Stomach (tissue), 4 donors: ENCODE measurements at regions not wholly inside any gene's neighbourhood (a gene's known extent, or its start where the extent isn't known, plus 50 kb on each side); places are given as distances from the start of the nearest gene placed in this dataset.

Experiments used
- POLR2A ChIP-seq, 4 donors: fragments of 450-650 bp; IDR thresholded peaks; one replicate each; pipeline ENCODE4 v1.6.1; 2016; ENCODE audit warnings: antibody characterized with exemption in 4 of 4, control low read depth in 2 of 4, mild to moderate bottlenecking in 1 of 4, moderate library complexity in 1 of 4
- POLR2AphosphoS5 ChIP-seq, 3 donors: sonication (generic); formaldehyde crosslinking; IDR thresholded peaks; one replicate each; pipeline ENCODE4 v1.6.1; 2016; ENCODE audit warnings: antibody characterized with exemption in 3 of 3
- TF ChIP-seq, protein P1 (sequence below), 7 experiments: fragments of 450-650 bp in 4 of 7; fragments of 200-600 bp in 3 of 7; sonication (generic) in 3 of 7; IDR thresholded peaks; one replicate each; pipeline ENCODE4 v1.5.1; 2016 to 2019; ENCODE audit warnings: antibody characterized with exemption in 7 of 7, control low read depth in 2 of 7, mild to moderate bottlenecking in 1 of 7

DNA sequence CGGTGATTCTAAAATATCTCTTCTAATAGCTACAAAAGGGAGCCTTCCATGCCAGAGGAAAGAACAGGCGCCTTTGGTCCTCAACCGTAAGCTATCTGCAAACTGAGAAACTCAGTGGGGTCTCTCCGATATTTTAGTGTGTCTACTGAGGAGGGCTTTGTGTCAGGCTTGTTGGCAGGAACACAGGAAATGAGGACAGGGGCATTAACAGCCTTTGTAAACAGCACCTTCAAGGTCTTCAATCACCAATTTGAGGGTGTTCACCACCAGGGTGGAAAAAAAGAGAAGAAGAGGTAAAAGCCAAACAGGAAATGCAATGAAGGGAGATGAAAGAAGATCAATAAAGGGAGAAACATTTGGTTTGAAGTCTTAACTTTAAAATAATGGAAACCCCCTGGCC lies 580.1 kb upstream of the SALL1 start:
- TF ChIP-seq, protein P1, sequence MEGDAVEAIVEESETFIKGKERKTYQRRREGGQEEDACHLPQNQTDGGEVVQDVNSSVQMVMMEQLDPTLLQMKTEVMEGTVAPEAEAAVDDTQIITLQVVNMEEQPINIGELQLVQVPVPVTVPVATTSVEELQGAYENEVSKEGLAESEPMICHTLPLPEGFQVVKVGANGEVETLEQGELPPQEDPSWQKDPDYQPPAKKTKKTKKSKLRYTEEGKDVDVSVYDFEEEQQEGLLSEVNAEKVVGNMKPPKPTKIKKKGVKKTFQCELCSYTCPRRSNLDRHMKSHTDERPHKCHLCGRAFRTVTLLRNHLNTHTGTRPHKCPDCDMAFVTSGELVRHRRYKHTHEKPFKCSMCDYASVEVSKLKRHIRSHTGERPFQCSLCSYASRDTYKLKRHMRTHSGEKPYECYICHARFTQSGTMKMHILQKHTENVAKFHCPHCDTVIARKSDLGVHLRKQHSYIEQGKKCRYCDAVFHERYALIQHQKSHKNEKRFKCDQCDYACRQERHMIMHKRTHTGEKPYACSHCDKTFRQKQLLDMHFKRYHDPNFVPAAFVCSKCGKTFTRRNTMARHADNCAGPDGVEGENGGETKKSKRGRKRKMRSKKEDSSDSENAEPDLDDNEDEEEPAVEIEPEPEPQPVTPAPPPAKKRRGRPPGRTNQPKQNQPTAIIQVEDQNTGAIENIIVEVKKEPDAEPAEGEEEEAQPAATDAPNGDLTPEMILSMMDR (IDR thresholded peaks at IDR 0.05): no peak
- TF ChIP-seq POLR2AphosphoS5 (IDR thresholded peaks at IDR 0.05) (no peak), POLR2A (IDR thresholded peaks at IDR 0.05) (no peak)
